ENCODE measurements at regions not wholly inside any gene's neighbourhood (a gene's known extent, or its start where the extent isn't known, plus 50 kb on each side); places are given as distances from the start of the nearest gene placed in this dataset.

DNA sequence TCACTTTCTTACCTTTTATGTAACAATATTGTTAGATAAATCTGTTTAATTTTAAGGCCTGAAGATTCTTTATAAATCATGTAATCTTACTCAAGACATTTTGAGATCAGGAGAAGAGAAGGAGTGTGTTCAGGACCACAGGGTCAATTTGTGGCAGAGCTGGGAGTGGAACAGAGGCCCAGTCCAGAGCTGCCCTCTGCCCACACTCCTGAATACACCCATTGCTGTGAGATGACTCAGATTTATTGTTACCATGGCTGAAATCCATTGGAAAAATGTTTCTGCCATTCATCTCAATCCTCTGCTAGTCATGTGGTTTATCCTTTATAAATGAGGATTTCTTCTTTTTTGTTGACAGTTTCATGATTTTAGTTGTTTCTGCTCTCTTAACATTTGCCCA is 100.5 kb upstream of the STXBP6 start:
- DNase-seq (ENCODE audit: low read depth), result peak; percentile 41

DNA sequence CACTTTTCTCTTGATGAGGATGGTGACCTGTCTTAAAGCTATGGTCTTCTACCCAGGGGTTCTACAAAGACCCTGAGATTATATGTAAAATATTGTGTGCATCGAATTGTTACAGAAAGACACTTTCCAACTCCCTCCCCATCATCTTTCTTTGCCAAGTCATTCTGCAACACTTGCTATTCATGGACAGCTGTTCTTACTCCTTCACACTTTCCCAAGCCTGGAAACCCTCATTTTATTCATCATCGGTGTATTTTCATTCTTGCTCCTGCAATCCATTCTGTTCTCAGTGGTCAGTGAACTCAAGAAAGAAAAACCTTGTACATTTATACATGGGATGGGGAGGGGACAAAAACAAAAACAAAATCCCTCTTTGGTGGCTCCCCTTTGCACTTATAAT is 90.5 kb upstream of the STXBP6 start:
- DNase-seq (ENCODE audit: low read depth), result no peak

DNA sequence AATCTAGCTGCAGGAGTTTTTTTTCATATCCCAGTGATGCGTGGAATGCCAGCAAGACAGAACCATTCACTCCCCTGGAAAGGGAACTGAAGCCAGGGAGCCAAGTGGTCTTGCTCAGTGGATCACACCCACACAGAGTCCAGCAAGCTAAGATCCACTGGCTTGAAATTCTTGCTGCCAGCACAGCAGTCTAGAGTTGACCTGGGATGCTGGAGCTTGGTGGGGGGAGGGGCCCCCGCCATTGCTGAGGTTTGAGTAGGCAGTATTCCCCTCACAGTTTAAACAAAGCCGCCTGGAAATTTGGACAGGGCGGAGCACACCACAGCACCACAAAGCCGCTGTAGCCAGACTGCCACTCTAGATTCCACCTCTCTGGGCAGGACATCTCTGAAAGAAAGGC is 86.9 kb upstream of the STXBP6 start:
- DNase-seq (ENCODE audit: low read depth), result no peak

- DNase-seq (ENCODE audit: low read depth), result no peak
These were observed 84.2 kb upstream of the STXBP6 start for GRCh38 chr14:25134184-25134583.

DNA sequence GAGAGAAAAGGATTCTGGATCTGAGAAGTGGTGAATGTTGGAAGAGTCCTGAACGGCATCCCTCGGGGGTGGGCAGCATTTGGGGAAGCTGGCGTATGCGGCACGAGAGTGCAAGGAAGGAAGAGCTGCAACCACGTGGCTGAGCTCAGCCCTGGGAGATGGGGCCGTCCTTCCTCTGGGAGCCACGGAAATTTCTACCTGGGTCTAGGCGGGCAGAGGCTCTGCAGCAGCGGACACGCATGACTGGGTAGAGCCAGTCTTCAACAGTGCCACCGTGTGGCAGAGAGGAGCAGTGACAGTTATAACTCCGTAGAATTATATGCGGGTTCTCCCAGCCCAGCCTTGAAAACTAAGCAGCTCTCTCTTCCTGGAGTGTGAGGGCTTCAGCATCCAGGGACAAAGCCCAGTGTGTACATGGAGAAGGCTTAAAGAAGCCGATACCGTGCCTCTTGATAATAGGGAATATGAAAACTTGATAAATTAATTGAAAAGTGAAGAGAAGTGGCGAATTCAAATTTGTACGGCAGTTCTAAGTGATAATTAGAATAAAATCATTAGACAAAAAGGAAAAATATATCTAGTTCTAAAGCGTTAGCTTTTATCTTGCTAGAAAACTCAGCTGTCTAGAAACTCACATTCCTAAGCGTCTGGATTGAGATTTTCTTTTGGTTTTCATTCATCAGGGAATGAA is 82.9 kb upstream of the STXBP6 start:
- peak; percentile 33 for DNase-seq (ENCODE audit: low read depth)

DNA sequence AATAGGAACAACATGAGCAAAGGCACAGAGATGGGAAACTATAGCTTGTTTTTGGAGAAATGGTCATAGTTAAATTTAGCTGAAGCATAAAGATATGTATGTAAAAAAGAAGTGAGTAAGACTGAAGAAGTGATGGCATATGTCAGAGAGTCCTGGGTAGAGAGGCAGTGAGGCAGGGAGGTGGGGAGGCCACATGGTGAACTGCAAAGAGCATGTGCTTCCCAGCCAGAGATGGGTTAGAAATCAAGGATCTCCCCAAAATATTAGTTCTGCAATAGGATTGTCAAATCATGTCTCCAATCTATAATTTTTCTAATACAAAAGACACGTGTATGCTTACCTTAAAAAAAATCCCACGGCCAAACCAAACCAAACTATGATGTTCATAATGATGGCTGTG is 82.1 kb upstream of the STXBP6 start:
- DNase-seq (ENCODE audit: low read depth), result no peak

- no peak for DNase-seq (ENCODE audit: low read depth)
These were observed 72.9 kb upstream of the STXBP6 start for GRCh38 chr14:25122843-25123242.

GRCh38 chr14:25122211-25122610 is 72.3 kb upstream of the STXBP6 start:
- DNase-seq (ENCODE audit: low read depth), result no peak

- peak; percentile 11 for DNase-seq (ENCODE audit: low read depth)
These were observed 71.6 kb upstream of the STXBP6 start for GRCh38 chr14:25121337-25122129.

GRCh38 chr14:25120261-25120660 is 70.3 kb upstream of the STXBP6 start:
- DNase-seq (ENCODE audit: low read depth), result no peak

DNA sequence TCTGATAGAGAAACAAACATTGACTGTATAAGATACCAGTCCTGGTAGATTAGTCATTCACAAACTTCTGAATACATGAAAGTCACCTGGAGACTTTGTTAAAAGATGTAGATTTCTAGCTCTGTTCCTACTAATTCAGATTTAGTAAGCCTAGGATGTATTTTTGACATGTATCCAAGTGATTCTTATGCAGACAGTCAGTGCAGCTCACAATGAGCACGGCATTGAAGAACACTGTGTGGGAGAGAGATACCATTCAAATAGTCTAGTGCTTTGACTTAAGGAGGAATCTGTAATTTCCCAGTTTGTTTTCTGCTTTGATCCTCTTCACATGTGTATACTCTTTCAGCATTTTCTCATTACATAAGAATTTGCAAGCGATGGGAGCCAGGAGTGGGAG is 68.7 kb upstream of the STXBP6 start:
- DNase-seq (ENCODE audit: low read depth), result no peak

GRCh38 chr14:25117342-25117741 is 67.4 kb upstream of the STXBP6 start:
- no peak for DNase-seq (ENCODE audit: low read depth)

GRCh38 chr14:25116607-25117006 is 66.7 kb upstream of the STXBP6 start:
- no peak for DNase-seq (ENCODE audit: low read depth)

DNA sequence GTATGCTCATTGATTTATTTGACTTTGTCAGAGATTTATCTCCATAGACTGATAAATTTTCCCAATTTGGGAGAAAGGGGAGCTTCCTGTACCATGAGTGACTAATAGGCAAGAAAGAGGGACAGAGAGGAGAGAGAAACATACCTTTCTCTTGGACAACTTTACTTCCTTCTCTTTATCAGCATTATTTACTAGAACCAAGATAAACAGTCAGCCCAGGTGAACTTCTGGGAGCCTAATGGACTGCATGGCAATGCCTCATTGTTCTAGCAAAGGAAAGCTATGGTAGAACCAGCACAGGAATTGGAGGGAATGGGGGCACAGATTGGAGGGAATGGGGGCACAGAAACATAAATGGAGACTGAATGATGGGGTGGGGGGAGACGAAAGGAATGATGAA is 63.4 kb upstream of the STXBP6 start:
- DNase-seq (ENCODE audit: low read depth), result no peak

DNA sequence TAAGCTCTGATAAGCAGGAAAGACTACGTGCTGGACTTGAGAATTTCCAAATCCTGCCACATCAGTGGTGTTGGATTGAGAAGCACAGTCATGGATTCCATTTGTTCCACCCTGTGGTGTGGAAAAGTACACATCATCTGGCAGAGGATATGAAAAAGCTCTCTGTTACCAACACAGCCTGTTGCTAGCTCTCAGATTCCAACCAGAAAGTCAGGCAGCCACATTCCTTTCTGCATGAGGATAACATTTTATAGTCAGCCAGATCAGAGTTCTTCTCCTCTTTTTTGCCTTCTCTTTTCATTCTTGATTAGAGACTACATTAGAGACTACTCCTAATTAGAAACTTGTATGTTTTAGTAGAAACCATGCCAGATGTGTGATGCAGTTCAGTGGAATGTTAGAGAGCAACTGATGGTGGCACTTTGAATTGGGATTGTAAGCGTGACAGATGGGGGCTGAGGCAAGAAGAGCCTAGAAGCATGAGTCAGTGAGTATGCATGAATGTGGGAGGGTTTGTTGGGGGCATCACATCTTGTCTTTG is 61.2 kb upstream of the STXBP6 start:
- peak; percentile 73 for DNase-seq (ENCODE audit: low read depth)

DNA sequence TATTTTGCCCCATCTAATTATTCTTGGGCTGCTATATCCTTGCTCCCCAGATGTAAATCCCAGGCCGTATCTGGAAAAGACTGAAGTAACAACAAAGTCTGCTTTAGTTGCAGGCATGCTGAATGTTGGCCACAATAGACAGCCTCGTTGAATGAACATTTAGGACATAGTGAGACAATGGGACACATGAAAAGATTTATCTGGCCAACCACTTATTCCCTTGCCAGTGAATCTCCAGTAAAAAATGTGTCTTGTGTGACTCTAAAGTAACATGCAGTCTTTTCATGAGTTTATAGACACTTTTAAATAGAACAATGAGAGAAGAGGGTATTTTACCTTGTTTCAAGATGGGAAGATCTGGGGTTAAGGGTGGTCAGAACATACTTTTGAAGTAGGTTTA is 60.2 kb upstream of the STXBP6 start:
- no peak for DNase-seq (ENCODE audit: low read depth)

DNA sequence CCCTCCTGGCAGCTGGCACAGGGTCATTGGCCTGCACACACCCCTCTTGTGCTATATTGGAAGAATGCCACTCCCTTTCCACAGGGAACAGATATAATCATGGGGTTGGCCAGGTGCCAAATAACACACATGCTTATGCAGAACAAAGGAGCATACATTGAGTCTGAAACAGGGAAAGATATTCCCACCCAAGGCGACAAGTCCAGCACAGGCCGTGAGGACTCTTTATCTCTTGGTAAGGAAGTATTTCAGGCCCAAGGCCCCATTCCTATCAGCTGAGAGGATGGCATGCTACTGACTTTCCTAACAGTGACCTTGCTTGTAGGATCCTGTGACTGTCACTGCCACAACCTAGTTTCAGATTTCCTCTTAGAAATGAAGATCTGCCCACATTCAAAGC is 59.0 kb upstream of the STXBP6 start:
- no peak for DNase-seq (ENCODE audit: low read depth)

DNA sequence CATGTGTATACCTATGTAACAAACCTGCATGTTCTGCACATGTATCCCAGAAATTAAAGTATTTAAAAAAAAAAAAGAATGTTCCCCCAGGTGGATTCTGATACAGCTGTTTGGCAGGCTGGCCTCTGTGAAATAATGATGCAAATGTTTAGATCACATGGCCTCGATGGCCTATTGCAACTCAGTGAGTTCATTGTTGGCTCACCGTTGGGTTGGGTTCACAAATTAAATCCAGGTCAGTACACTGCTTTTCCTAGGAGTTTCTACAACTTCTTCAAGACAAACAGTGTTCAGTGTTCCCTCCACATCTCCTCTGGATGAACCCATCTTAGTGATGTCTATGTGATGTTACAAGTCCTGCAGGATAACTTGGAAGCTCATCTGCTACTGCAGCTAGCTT is 58.3 kb upstream of the STXBP6 start:
- DNase-seq (ENCODE audit: low read depth), result no peak

DNA sequence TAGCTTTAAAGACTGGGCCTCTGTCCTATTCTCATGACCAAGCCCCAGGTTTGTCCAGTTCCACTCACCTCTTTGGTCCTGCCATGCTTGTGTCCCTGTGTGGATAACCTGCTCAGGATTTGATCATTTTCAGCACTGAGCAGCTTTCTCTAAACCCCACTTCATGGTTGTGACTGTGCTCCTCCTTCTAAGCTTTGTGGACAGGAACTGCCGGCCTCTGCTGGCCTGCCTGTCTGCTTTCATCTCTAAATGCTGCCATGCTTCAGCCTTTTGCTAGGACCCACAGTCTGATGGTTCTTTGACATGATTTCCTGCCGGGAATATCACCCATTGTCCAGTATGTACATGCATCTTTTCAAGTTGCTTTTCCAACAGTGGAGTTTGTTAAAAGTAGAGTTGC is 53.9 kb upstream of the STXBP6 start:
- DNase-seq (ENCODE audit: low read depth), result no peak

DNA sequence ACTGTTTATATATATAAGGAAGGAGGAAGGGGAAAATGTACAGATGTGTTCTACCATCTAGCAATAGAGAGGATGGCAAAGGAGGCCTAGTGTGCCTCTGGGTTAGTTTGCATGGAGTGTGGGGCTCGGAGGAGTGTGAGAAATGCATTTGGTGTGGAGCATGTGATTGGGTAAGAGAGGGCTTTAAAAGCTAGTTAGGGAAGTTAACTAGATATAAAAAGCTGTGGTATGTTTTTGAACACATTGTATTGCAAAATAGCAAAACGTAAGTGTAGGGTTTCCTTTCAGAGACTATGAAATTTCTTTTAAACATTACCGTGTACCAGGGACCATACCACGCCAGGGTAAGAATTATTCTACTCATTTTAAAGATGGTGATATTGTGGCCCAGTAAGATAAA is 53.3 kb upstream of the STXBP6 start:
- DNase-seq (ENCODE audit: low read depth), result no peak

- DNase-seq (ENCODE audit: low read depth), result no peak
These were observed 52.8 kb upstream of the STXBP6 start for GRCh38 chr14:25102788-25103187.

DNA sequence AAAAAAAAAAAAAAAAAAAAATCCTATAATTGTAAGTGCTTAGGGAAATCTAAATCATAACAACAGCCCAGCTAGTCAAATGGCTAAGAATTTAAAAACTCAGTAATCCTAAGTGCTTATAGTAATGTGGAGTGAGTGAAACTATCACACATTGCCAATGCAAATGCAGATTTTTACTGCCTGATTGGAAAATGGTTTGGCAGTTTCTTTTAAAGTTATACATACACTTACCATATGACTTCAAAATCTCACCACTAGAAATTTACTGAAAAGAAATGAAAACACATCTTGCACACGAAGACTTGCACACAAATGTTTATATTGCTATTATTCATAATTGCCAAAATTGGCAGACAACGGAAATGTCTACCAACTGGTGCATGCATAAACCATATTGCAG is 51.3 kb upstream of the STXBP6 start:
- DNase-seq (ENCODE audit: low read depth), result no peak

Measured in renal cortical epithelial cell (primary cell).